GM12875 (cell line): ENCODE measurements at regions not wholly inside any gene's neighbourhood (a gene's known extent, or its start where the extent isn't known, plus 50 kb on each side); places are given as distances from the start of the nearest gene placed in this dataset.

Source experiments
- H3K4me3 ChIP-seq: one replicate; pipeline ENCODE4 v1.5.1; 2011; ENCODE audit warnings: low read depth, low read length, control low read depth
- TF ChIP-seq, protein P1 (sequence below): IDR thresholded peaks from 2 replicates; pipeline ENCODE4 v1.5.1; 2011; ENCODE audit warnings: low read depth, mild to moderate bottlenecking, control low read depth, inconsistent platforms, low read length, moderate library complexity, borderline replicate concordance; ENCODE audit not compliant: insufficient read depth

- H3K4me3 ChIP-seq, result no peak overlapping the region
- TF ChIP-seq, protein P1, sequence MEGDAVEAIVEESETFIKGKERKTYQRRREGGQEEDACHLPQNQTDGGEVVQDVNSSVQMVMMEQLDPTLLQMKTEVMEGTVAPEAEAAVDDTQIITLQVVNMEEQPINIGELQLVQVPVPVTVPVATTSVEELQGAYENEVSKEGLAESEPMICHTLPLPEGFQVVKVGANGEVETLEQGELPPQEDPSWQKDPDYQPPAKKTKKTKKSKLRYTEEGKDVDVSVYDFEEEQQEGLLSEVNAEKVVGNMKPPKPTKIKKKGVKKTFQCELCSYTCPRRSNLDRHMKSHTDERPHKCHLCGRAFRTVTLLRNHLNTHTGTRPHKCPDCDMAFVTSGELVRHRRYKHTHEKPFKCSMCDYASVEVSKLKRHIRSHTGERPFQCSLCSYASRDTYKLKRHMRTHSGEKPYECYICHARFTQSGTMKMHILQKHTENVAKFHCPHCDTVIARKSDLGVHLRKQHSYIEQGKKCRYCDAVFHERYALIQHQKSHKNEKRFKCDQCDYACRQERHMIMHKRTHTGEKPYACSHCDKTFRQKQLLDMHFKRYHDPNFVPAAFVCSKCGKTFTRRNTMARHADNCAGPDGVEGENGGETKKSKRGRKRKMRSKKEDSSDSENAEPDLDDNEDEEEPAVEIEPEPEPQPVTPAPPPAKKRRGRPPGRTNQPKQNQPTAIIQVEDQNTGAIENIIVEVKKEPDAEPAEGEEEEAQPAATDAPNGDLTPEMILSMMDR, result no peak
Observed at GRCh38 chr13:99058527-99059495, 80.9 kb upstream of the DOCK9 start.

- TF ChIP-seq, protein P1, result no peak
- H3K4me3 ChIP-seq, result no peak overlapping the region
Observed at GRCh38 chr13:99059498-99060075, 81.7 kb upstream of the DOCK9 start.

GRCh38 chr13:99061411-99061810 is 83.5 kb upstream of the DOCK9 start:
- H3K4me3 ChIP-seq, result no peak overlapping the region
- TF ChIP-seq, protein P1, result no peak

DNA sequence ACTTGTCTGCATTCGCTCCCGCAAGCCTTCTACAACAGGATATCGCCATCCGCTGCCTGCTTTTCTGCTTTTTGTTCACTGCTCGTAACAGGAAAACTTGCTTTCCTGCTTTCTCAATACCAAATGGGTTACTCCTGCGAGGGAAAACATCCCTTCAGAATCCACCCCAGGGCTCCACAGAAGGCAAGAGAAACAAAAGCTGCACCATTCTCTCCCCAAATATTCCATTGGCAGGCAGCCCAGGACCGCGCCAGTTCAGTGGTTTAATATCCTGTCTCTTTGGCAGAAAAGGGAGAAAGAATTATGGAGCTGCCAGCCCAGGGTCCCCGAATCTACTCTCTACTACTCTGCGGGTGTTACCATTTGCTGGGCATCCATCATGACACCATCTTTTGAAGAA is 84.7 kb upstream of the DOCK9 start:
- TF ChIP-seq, protein P1, result no peak
- H3K4me3 ChIP-seq, result no peak overlapping the region

GRCh38 chr13:99063178-99063577 is 85.3 kb upstream of the DOCK9 start:
- TF ChIP-seq, protein P1, result no peak
- no peak overlapping the region for H3K4me3 ChIP-seq

GRCh38 chr13:99063952-99064351 is 86.1 kb upstream of the DOCK9 start:
- TF ChIP-seq, protein P1, result no peak
- H3K4me3 ChIP-seq, result no peak overlapping the region

DNA sequence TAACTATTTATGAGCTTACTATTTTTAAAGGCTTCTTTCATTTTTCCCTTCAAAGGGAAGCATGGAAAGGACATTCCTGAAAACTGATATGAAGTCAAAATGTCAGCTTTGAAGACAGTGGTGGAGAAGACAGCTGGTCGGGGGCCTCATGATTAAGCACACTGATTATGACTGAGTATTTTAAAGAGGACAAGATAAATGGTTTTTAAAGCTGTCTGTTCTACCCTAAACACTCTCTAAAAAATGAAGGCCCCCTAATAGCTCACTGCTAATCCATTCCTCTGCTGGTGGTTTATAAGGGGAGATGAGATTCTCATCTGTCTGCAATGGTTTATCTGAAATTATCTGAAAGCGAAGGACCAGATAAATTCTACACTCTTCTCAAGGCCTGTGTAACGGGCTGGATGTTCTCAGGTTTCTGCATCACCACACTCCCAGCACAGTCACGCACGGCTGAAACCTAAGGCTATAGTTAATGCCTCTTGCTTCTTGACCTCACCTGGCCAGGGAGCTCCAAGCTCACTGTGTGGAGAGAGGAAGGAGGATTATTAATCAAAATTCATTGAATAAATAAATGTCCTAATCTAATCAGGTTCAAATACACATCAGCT is 86.9 kb upstream of the DOCK9 start:
- TF ChIP-seq, protein P1, result no peak
- H3K4me3 ChIP-seq, result no peak overlapping the region
